Epidermal melanocyte (primary cell): ENCODE measurements at regions not wholly inside any gene's neighbourhood (a gene's known extent, or its start where the extent isn't known, plus 50 kb on each side); places are given as distances from the start of the nearest gene placed in this dataset.

Experiments
- DNase-seq: peaks from one replicate; pipeline ENCODE4 v3.0.0; 2011; ENCODE audit warnings: low spot score; ENCODE audit not compliant: insufficient read length

GRCh38 chr4:136562834-136563233 lies 969.5 kb downstream of the PCDH18 start:
- DNase-seq = no peak

- no peak for DNase-seq
Observed at GRCh38 chr4:136558940-136559494, 973.3 kb downstream of the PCDH18 start.

- DNase-seq = no peak
Observed at GRCh38 chr4:136557396-136557795, 974.9 kb downstream of the PCDH18 start.

GRCh38 chr4:136554033-136554432 lies 978.3 kb downstream of the PCDH18 start:
- DNase-seq = no peak

- DNase-seq = no peak
Observed at GRCh38 chr4:136551753-136552152, 980.5 kb downstream of the PCDH18 start.

- DNase-seq = no peak
Observed at GRCh38 chr4:136540747-136541146, 991.5 kb downstream of the PCDH18 start.

GRCh38 chr4:136528131-136528530 lies 1004.2 kb downstream of the PCDH18 start:
- no peak for DNase-seq

- no peak for DNase-seq
Observed at GRCh38 chr4:136526517-136526916, 1005.8 kb downstream of the PCDH18 start.

GRCh38 chr4:136524039-136524438 lies 1008.3 kb downstream of the PCDH18 start:
- no peak for DNase-seq

GRCh38 chr4:136516371-136516770 lies 1015.9 kb downstream of the PCDH18 start:
- DNase-seq = no peak

- no peak for DNase-seq
Observed at GRCh38 chr4:136505020-136505419, 1027.3 kb downstream of the PCDH18 start.

- no peak for DNase-seq
Observed at GRCh38 chr4:136495851-136496250, 1036.4 kb downstream of the PCDH18 start.

GRCh38 chr4:136495076-136495475 lies 1037.2 kb downstream of the PCDH18 start:
- no peak for DNase-seq

- DNase-seq = no peak
Observed at GRCh38 chr4:136489101-136489500, 1043.2 kb downstream of the PCDH18 start.

GRCh38 chr4:136484996-136485395 lies 1047.3 kb downstream of the PCDH18 start:
- no peak for DNase-seq

GRCh38 chr4:136476753-136477152 lies 1055.5 kb downstream of the PCDH18 start:
- DNase-seq = no peak

- DNase-seq = no peak
Observed at GRCh38 chr4:136471051-136471450, 1061.2 kb downstream of the PCDH18 start.

- no peak for DNase-seq
Observed at GRCh38 chr4:136465691-136466090, 1066.6 kb downstream of the PCDH18 start.

- no peak for DNase-seq
Observed at GRCh38 chr4:136463941-136464340, 1068.4 kb downstream of the PCDH18 start.

GRCh38 chr4:136461533-136461932 lies 1070.8 kb downstream of the PCDH18 start:
- no peak for DNase-seq

GRCh38 chr4:136458326-136458725 lies 1074.0 kb downstream of the PCDH18 start:
- DNase-seq = no peak

GRCh38 chr4:136457577-136457976 lies 1074.7 kb downstream of the PCDH18 start:
- DNase-seq = no peak

- DNase-seq = no peak
Observed at GRCh38 chr4:136457004-136457403, 1075.3 kb downstream of the PCDH18 start.

- DNase-seq = no peak
Observed at GRCh38 chr4:136443006-136443405, 1089.3 kb downstream of the PCDH18 start.
